ENCODE measurements at regions not wholly inside any gene's neighbourhood (a gene's known extent, or its start where the extent isn't known, plus 50 kb on each side); places are given as distances from the start of the nearest gene placed in this dataset.

DNA sequence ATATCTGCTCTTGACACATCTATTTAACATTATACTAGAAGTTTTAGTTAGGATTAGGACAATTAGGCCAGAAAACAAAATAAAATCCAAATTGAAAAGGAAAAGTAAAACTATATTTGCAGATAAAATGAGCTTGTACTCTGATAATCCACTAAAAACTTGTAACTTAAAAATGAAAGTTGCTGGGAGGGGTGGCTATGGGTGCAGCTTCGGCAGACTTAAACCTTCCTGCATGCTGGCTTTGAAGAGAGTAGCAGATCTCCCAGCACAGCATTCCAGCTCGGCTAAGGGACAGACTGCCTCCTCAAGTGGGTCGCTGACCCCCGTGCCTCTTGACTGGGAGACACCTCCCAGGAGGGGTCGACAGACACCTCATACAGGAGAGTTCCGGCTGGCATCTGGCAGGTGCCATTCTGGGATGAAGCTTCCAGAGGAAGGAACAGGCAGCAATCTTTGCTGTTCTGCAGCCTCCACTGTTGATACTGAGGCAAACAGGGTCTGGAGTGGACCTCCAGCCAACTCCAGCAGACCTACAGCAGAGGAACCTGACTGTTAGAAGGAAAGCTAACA, 2379.9 kb downstream of the ARAP2 start:
- TF ChIP-seq CEBPB (IDR thresholded peaks at IDR 0.05) = no peak

DNA sequence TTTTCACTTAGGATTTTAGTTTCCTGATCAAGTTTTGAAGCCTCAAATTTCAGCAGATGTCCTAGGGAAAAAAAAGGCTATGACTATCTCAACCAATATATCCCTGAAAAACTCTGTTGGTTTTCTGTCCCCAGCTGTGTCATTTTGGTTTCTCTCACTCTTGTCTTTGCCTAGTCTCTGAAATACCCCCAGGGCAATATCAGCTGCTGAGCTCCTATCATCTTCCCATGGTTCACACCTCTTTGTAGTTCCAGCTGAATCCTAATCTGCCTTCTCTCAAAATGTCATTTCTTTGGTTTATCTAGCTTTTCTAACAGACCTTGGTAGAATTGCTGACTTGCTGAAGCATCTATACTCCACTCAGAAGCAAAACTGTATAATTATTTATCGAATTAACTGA, 2370.5 kb downstream of the ARAP2 start:
- TF ChIP-seq, protein P1, sequence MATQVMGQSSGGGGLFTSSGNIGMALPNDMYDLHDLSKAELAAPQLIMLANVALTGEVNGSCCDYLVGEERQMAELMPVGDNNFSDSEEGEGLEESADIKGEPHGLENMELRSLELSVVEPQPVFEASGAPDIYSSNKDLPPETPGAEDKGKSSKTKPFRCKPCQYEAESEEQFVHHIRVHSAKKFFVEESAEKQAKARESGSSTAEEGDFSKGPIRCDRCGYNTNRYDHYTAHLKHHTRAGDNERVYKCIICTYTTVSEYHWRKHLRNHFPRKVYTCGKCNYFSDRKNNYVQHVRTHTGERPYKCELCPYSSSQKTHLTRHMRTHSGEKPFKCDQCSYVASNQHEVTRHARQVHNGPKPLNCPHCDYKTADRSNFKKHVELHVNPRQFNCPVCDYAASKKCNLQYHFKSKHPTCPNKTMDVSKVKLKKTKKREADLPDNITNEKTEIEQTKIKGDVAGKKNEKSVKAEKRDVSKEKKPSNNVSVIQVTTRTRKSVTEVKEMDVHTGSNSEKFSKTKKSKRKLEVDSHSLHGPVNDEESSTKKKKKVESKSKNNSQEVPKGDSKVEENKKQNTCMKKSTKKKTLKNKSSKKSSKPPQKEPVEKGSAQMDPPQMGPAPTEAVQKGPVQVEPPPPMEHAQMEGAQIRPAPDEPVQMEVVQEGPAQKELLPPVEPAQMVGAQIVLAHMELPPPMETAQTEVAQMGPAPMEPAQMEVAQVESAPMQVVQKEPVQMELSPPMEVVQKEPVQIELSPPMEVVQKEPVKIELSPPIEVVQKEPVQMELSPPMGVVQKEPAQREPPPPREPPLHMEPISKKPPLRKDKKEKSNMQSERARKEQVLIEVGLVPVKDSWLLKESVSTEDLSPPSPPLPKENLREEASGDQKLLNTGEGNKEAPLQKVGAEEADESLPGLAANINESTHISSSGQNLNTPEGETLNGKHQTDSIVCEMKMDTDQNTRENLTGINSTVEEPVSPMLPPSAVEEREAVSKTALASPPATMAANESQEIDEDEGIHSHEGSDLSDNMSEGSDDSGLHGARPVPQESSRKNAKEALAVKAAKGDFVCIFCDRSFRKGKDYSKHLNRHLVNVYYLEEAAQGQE (IDR thresholded peaks at IDR 0.05; ENCODE audit: low read depth) = no peak
- TF ChIP-seq YY1 (IDR thresholded peaks at IDR 0.05; ENCODE audit: low read depth) (no peak), NFIC (IDR thresholded peaks at IDR 0.05) (no peak), TEAD4 (IDR thresholded peaks at IDR 0.05) (no peak), TAF1 (IDR thresholded peaks at IDR 0.05; ENCODE audit: low read depth) (no peak), CEBPB (IDR thresholded peaks at IDR 0.05) (no peak), EP300 (IDR thresholded peaks at IDR 0.05; ENCODE audit: borderline replicate concordance) (no peak), RAD21 (IDR thresholded peaks at IDR 0.05; ENCODE audit: low read depth) (no peak), EGR1 (IDR thresholded peaks at IDR 0.05) (no peak), ZBTB7A (IDR thresholded peaks at IDR 0.05; ENCODE audit: low read depth) (no peak), TCF12 (IDR thresholded peaks at IDR 0.05; ENCODE audit: low read depth) (no peak), CREB1 (IDR thresholded peaks at IDR 0.05; ENCODE audit: low read depth) (no peak)
- TF ChIP-seq, protein P2, sequence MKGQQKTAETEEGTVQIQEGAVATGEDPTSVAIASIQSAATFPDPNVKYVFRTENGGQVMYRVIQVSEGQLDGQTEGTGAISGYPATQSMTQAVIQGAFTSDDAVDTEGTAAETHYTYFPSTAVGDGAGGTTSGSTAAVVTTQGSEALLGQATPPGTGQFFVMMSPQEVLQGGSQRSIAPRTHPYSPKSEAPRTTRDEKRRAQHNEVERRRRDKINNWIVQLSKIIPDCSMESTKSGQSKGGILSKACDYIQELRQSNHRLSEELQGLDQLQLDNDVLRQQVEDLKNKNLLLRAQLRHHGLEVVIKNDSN (IDR thresholded peaks at IDR 0.05) = no peak
- TF ChIP-seq, protein P3, sequence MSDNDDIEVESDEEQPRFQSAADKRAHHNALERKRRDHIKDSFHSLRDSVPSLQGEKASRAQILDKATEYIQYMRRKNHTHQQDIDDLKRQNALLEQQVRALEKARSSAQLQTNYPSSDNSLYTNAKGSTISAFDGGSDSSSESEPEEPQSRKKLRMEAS (IDR thresholded peaks at IDR 0.05) = no peak

DNA sequence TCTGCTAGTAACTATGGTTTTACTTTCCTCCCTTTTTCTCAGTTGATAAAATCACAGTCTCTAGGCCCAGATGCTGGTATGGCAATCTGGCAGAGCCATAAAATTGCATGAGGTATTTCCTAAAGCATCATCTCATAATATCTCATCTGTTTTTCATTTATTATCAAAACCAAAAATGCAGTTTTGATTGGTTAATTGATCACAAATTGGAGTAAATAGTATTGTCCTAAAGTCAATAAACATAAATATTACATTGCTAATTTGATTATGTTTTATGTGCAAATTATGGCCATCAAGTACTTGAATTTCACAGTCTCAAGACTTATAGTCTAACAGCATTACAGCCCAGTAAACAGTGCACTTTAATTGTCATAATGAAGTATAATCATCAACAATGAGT, 2365.6 kb downstream of the ARAP2 start:
- no peak for TF ChIP-seq CEBPB (IDR thresholded peaks at IDR 0.05)
- no peak for TF ChIP-seq CREB1 (IDR thresholded peaks at IDR 0.05; ENCODE audit: low read depth)
- TF ChIP-seq TCF12 (IDR thresholded peaks at IDR 0.05; ENCODE audit: low read depth) = no peak
- no peak for TF ChIP-seq FOXM1 (IDR thresholded peaks at IDR 0.05; ENCODE audit: borderline replicate concordance, low read depth)
- TF ChIP-seq EGR1 (IDR thresholded peaks at IDR 0.05) = no peak
- TF ChIP-seq, protein P2 (IDR thresholded peaks at IDR 0.05) = no peak
- TF ChIP-seq ZBTB7A (IDR thresholded peaks at IDR 0.05; ENCODE audit: low read depth) = no peak
- TF ChIP-seq, protein P3 (IDR thresholded peaks at IDR 0.05) = no peak
- no peak for TF ChIP-seq NFIC (IDR thresholded peaks at IDR 0.05)
- TF ChIP-seq, protein P1 (IDR thresholded peaks at IDR 0.05; ENCODE audit: low read depth) = no peak
- TF ChIP-seq TEAD4 (IDR thresholded peaks at IDR 0.05) = no peak
- no peak for TF ChIP-seq YY1 (IDR thresholded peaks at IDR 0.05; ENCODE audit: low read depth)
- TF ChIP-seq TAF1 (IDR thresholded peaks at IDR 0.05; ENCODE audit: low read depth) = no peak
- no peak for TF ChIP-seq EP300 (IDR thresholded peaks at IDR 0.05; ENCODE audit: borderline replicate concordance)
- TF ChIP-seq RAD21 (IDR thresholded peaks at IDR 0.05; ENCODE audit: low read depth) = no peak

DNA sequence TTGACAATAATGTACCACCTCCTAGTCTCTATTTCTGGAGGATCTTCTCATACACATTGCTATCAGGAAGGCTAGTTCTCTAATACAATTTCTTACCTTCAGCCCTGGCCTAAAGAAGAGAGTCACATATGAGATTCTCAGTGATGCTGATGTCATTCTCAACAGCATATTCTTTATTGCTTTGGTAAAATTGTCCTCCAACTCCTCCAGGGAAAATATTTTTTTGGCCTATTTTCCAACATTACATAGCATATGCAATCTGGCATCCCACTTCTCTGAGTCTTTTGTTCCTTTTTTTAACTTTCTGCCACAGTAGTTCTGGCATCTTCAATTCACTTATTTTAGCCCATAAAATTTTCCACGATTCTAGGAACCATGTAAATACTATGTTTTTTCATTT, 2363.1 kb downstream of the ARAP2 start:
- TF ChIP-seq TEAD4 (IDR thresholded peaks at IDR 0.05) = no peak
- no peak for TF ChIP-seq ZBTB7A (IDR thresholded peaks at IDR 0.05; ENCODE audit: low read depth)
- no peak for TF ChIP-seq EGR1 (IDR thresholded peaks at IDR 0.05)
- TF ChIP-seq CREB1 (IDR thresholded peaks at IDR 0.05; ENCODE audit: low read depth) = no peak
- TF ChIP-seq, protein P3 (IDR thresholded peaks at IDR 0.05) = no peak
- no peak for TF ChIP-seq TAF1 (IDR thresholded peaks at IDR 0.05; ENCODE audit: low read depth)
- no peak for TF ChIP-seq EP300 (IDR thresholded peaks at IDR 0.05; ENCODE audit: borderline replicate concordance)
- TF ChIP-seq RAD21 (IDR thresholded peaks at IDR 0.05; ENCODE audit: low read depth) = no peak
- no peak for TF ChIP-seq TCF12 (IDR thresholded peaks at IDR 0.05; ENCODE audit: low read depth)
- TF ChIP-seq NFIC (IDR thresholded peaks at IDR 0.05) = no peak
- TF ChIP-seq, protein P2 (IDR thresholded peaks at IDR 0.05) = no peak
- no peak for TF ChIP-seq YY1 (IDR thresholded peaks at IDR 0.05; ENCODE audit: low read depth)
- no peak for TF ChIP-seq CEBPB (IDR thresholded peaks at IDR 0.05)
- TF ChIP-seq, protein P1 (IDR thresholded peaks at IDR 0.05; ENCODE audit: low read depth) = no peak
- no peak for TF ChIP-seq FOXM1 (IDR thresholded peaks at IDR 0.05; ENCODE audit: borderline replicate concordance, low read depth)
